ENCODE measurements at regions not wholly inside any gene's neighbourhood (a gene's known extent, or its start where the extent isn't known, plus 50 kb on each side); places are given as distances from the start of the nearest gene placed in this dataset.

DNA sequence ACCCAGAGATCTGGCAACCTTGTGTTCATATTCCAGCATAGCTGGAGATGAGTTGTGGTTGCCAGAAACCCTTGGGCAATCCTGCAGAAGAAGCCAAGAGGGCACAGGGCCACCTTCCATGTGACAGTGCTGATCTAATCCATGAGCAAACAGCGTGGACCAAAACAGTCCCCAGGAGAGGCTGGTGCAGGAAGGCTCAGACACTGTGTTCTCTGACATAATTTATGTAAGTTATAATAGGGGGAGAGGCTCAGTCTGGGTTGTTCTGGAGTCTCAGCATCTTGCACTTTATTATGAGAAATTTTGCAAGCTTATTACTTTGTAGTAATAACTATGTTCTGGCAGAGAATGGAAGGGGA, 273.9 kb downstream of the HAPSTR1 start (continued):
- TF ChIP-seq FOXP4 (CRISPR knock-in tag; IDR thresholded peaks at IDR 0.05) (no peak), ELF4 (CRISPR knock-in tag; IDR thresholded peaks at IDR 0.05; ENCODE audit: low read depth) (no peak), MYBL2 (CRISPR knock-in tag; IDR thresholded peaks at IDR 0.05) (no peak), TP53 (CRISPR knock-in tag; IDR thresholded peaks at IDR 0.05) (no peak), IRF1 (CRISPR knock-in tag; IDR thresholded peaks at IDR 0.05) (no peak)
- TF ChIP-seq, protein P1, sequence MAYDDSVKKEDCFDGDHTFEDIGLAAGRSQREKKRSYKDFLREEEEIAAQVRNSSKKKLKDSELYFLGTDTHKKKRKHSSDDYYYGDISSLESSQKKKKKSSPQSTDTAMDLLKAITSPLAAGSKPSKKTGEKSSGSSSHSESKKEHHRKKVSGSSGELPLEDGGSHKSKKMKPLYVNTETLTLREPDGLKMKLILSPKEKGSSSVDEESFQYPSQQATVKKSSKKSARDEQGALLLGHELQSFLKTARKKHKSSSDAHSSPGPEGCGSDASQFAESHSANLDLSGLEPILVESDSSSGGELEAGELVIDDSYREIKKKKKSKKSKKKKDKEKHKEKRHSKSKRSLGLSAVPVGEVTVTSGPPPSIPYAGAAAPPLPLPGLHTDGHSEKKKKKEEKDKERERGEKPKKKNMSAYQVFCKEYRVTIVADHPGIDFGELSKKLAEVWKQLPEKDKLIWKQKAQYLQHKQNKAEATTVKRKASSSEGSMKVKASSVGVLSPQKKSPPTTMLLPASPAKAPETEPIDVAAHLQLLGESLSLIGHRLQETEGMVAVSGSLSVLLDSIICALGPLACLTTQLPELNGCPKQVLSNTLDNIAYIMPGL (CRISPR knock-in tag; IDR thresholded peaks at IDR 0.05), result no peak
- TF ChIP-seq, protein P2, sequence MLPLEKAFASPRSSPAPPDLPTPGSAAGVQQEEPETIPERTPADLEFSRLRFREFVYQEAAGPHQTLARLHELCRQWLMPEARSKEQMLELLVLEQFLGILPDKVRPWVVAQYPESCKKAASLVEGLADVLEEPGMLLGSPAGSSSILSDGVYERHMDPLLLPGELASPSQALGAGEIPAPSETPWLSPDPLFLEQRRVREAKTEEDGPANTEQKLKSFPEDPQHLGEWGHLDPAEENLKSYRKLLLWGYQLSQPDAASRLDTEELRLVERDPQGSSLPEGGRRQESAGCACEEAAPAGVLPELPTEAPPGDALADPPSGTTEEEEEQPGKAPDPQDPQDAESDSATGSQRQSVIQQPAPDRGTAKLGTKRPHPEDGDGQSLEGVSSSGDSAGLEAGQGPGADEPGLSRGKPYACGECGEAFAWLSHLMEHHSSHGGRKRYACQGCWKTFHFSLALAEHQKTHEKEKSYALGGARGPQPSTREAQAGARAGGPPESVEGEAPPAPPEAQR (CRISPR knock-in tag; IDR thresholded peaks at IDR 0.05), result no peak

DNA sequence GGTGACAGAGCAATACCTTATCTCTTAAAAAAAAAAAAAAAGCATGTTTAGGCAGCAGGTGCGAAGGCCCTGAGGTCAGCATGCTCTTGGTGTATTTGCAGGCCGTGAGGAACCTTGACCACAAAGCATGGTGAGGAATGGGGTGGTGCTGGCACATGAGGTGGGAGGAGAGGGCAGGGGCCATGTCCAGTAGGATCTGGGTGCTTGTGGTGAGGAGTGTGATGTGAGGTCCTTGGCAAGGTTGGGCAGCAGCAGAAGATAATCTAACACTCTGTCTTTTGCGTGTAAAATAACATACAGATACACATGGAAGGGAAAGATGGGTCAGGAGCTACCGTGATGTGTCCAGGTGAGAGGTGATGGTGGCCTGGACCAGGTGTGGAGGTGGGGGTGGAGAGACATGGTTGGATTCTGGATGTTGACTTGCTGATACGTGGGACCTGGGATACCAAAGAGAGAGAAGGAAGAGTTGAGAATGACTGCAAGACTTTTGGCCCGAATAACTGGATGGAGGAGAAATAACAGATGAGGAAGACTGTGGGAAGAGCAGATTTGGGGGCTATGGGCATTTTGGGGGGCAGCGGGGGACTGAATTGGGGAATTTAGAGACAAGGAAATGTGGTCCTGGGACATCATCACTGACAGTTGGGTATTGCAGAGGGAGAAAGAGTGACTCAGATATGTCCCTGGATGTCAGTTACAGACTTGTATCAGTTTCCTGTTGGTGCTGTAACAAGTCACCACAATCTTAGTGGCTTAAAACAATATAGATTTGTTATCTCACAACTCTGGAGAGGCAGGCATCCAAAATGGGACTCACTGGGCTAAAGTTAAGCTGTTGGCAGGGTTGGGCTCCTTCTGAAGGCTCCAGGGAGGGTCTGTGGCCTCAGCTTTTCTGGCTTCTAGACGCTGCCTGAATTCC, 274.9 kb downstream of the HAPSTR1 start:
- no peak overlapping the region for H3K27ac Mint-ChIP-seq
- no peak overlapping the region for H3K4me3 Mint-ChIP-seq
- DNase-seq (ENCODE audit: low spot score) (no peak), ATAC-seq (no peak)
- ChIA-PET POLR2A (interaction anchor here (0.6 kb wide), 1 partner anchor 70 kb away, joined by 4 read pairs; no protein-coding TSS in a partner anchor), CTCF (no interaction called here)
- TF ChIP-seq, protein P3, sequence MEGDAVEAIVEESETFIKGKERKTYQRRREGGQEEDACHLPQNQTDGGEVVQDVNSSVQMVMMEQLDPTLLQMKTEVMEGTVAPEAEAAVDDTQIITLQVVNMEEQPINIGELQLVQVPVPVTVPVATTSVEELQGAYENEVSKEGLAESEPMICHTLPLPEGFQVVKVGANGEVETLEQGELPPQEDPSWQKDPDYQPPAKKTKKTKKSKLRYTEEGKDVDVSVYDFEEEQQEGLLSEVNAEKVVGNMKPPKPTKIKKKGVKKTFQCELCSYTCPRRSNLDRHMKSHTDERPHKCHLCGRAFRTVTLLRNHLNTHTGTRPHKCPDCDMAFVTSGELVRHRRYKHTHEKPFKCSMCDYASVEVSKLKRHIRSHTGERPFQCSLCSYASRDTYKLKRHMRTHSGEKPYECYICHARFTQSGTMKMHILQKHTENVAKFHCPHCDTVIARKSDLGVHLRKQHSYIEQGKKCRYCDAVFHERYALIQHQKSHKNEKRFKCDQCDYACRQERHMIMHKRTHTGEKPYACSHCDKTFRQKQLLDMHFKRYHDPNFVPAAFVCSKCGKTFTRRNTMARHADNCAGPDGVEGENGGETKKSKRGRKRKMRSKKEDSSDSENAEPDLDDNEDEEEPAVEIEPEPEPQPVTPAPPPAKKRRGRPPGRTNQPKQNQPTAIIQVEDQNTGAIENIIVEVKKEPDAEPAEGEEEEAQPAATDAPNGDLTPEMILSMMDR (IDR thresholded peaks at IDR 0.05), result no peak
- TF ChIP-seq SOX15 (CRISPR knock-in tag; IDR thresholded peaks at IDR 0.05) (no peak), MXD4 (CRISPR knock-in tag; IDR thresholded peaks at IDR 0.05; ENCODE audit: borderline replicate concordance) (no peak), PREB (CRISPR knock-in tag; IDR thresholded peaks at IDR 0.05; ENCODE audit: borderline replicate concordance) (no peak), ZNF121 (CRISPR knock-in tag; IDR thresholded peaks at IDR 0.05) (no peak), ZNF396 (CRISPR knock-in tag; IDR thresholded peaks at IDR 0.05; ENCODE audit: borderline replicate concordance) (no peak), ZNF416 (CRISPR knock-in tag; IDR thresholded peaks at IDR 0.05) (no peak), ZNF423 (CRISPR knock-in tag; IDR thresholded peaks at IDR 0.05) (no peak), ZNF232 (CRISPR knock-in tag; IDR thresholded peaks at IDR 0.05) (no peak)
- TF ChIP-seq, protein P4, sequence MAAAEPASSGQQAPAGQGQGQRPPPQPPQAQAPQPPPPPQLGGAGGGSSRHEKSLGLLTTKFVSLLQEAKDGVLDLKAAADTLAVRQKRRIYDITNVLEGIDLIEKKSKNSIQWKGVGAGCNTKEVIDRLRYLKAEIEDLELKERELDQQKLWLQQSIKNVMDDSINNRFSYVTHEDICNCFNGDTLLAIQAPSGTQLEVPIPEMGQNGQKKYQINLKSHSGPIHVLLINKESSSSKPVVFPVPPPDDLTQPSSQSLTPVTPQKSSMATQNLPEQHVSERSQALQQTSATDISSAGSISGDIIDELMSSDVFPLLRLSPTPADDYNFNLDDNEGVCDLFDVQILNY (CRISPR knock-in tag; IDR thresholded peaks at IDR 0.05), result no peak
- TF ChIP-seq, protein P5, sequence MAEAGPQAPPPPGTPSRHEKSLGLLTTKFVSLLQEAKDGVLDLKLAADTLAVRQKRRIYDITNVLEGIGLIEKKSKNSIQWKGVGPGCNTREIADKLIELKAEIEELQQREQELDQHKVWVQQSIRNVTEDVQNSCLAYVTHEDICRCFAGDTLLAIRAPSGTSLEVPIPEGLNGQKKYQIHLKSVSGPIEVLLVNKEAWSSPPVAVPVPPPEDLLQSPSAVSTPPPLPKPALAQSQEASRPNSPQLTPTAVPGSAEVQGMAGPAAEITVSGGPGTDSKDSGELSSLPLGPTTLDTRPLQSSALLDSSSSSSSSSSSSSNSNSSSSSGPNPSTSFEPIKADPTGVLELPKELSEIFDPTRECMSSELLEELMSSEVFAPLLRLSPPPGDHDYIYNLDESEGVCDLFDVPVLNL (CRISPR knock-in tag; IDR thresholded peaks at IDR 0.05; ENCODE audit: borderline replicate concordance, low read depth), result no peak
- peaks cover 16% of the 10 kb centered on the region for H3K4me1 Mint-ChIP-seq
- no peaks in the 10 kb centered on the region; the same call in none of the 2 replicates for H3K27me3 Mint-ChIP-seq (ENCODE audit: low read depth)
- peaks cover 12% of the 10 kb centered on the region; the same call in 1 of the 2 replicates for H3K9me3 Mint-ChIP-seq
- no peaks in the 10 kb centered on the region for H3K36me3 Mint-ChIP-seq

Measured in WTC11 (cell line).